ENCODE measurements at regions not wholly inside any gene's neighbourhood (a gene's known extent, or its start where the extent isn't known, plus 50 kb on each side); places are given as distances from the start of the nearest gene placed in this dataset.

DNA sequence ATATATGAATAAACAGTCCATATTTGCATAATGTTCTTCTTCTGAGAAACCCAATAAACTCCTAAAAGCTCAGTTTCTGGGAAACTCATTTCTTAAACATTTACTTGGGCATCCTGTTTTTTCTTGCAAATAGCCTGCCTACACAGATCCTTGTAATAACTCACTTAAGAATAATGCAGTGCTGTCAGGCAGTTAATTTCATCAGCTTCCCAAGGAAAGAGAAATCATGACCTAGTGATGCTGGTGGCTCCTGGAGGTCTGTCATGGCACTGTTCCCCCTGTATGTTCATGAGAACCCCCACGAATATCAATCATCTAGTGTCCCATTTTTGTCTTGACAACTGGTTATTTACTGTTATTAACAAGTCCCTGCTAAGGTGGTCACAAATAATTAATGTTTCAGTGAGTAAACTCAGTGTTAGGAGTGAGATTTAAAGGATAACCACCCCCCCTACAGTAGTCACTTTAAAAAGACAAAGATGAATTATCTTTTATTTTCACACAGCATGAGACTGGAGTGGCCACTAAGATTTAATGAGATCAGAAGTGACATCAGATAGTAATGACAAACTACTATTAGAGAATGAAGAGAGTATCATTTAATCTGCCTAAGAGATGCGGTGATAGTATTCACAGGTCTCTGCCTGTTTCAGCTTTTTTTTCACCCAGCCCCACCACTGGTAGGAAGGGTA lies 279.5 kb upstream of the NECTIN3 start:
- H3K4me3 ChIP-seq (ENCODE audit: low read length) = no peak overlapping the region
- TF ChIP-seq, protein P1, sequence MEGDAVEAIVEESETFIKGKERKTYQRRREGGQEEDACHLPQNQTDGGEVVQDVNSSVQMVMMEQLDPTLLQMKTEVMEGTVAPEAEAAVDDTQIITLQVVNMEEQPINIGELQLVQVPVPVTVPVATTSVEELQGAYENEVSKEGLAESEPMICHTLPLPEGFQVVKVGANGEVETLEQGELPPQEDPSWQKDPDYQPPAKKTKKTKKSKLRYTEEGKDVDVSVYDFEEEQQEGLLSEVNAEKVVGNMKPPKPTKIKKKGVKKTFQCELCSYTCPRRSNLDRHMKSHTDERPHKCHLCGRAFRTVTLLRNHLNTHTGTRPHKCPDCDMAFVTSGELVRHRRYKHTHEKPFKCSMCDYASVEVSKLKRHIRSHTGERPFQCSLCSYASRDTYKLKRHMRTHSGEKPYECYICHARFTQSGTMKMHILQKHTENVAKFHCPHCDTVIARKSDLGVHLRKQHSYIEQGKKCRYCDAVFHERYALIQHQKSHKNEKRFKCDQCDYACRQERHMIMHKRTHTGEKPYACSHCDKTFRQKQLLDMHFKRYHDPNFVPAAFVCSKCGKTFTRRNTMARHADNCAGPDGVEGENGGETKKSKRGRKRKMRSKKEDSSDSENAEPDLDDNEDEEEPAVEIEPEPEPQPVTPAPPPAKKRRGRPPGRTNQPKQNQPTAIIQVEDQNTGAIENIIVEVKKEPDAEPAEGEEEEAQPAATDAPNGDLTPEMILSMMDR (IDR thresholded peaks at IDR 0.05; ENCODE audit: insufficient read depth, low read depth, low read length, missing control alignments) = no peak
- DNase-seq (ENCODE audit: low read depth) = peak; percentile 40

DNA sequence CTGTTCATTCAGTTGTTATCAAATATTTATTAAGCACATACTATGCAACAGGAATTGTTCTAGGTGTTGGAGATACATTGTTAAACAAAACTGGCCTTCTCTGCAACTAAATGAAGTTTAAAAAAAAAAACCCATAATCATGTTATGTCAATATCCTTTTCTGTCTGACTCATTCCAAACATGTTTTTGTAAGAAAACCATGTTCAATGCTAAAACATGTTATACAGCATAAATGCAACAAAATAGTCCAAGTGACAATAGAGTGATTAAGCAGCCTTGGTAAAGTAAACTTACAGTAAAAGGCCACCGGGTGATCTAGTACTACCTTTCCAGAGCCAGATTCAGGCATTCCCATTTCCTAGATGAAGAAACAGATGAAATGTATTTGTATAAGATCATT lies 278.0 kb upstream of the NECTIN3 start:
- no peak overlapping the region for H3K4me3 ChIP-seq (ENCODE audit: low read length)
- TF ChIP-seq, protein P1 (IDR thresholded peaks at IDR 0.05; ENCODE audit: insufficient read depth, low read depth, low read length, missing control alignments) = no peak
- DNase-seq (ENCODE audit: low read depth) = peak; percentile 50

DNA sequence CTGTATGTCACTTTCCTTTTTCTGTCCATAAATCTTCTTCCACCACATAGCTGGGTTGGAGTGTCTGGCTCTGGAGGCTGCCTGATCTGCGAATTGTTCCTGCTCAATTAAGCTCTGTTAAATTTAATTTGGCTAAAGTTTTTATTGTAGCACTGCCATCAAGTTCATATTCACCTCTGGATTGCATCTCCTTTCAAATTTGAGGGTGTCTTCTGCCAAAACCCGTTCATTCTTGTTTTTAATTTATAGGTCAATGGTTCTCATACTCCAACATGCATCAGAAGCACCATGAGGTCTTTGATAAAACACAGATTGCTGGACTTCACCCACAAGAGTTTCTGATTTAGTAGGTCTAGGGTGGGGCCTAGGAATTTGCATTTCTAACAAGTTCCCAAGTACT lies 276.5 kb upstream of the NECTIN3 start:
- no peak overlapping the region for H3K4me3 ChIP-seq (ENCODE audit: low read length)
- TF ChIP-seq, protein P1 (IDR thresholded peaks at IDR 0.05; ENCODE audit: insufficient read depth, low read depth, low read length, missing control alignments) = no peak
- DNase-seq (ENCODE audit: low read depth) = no peak

DNA sequence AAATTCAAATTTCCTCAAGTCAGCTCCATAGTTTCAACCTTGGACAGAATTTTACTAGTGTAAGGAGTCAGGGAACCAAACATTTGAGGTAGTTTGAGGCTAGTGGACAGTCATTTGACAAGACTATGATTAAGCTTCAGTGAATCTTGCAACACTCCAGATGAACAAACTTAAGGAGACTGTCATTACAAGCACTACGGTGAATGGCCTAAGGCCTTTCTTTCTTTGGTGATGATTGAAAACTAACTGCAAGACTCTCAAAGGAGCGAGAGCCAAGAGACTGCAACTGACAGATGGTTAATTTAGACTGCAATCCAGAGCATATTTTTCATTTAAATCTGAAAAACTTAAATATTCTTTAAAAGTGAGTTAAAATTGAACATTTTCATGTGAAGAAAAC lies 272.3 kb upstream of the NECTIN3 start:
- DNase-seq (ENCODE audit: low read depth) = peak; percentile 94
- no peak overlapping the region for H3K4me3 ChIP-seq (ENCODE audit: low read length)
- TF ChIP-seq, protein P1 (IDR thresholded peaks at IDR 0.05; ENCODE audit: insufficient read depth, low read depth, low read length, missing control alignments) = no peak

DNA sequence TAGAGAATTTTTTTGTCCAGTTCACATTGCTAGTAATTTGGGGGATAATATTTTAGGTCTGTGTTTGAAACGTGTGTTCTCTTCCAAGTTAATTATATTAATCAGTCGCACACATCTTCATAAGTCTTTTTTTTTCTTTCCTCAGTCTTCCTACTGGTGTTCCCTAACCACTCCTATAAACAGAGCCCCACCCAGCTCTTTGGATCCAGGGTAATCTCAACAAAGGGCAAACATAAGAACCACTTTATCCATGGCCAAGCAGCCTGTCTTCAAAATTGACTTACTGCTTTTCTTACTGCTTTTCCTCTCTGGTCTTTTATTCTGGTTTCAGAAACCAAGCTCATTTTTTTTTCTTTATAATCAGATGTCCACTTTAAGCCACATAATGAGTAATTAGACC lies 266.8 kb upstream of the NECTIN3 start:
- no peak for DNase-seq (ENCODE audit: low read depth)
- no peak overlapping the region for H3K4me3 ChIP-seq (ENCODE audit: low read length)
- TF ChIP-seq, protein P1 (IDR thresholded peaks at IDR 0.05; ENCODE audit: insufficient read depth, low read depth, low read length, missing control alignments) = no peak

DNA sequence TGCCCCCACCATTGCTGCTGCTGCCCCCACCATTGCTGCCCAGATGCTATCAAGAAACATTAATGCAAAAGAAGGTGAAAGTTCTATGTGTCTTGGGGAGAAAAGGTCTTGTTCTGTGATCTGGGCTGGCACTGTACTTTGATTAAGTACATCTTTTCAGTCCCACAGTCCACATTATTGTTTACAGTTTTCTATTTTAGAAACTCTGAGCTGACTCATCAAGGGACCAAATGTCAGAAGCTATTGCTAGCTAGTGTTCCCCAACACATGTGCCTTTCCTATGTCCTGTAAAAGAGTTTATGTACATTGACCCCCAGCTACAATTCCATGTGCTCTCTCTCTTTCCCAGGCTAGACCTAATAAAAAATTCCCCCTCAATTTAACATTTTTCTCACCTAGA lies 264.7 kb upstream of the NECTIN3 start:
- no peak overlapping the region for H3K4me3 ChIP-seq (ENCODE audit: low read length)
- no peak for DNase-seq (ENCODE audit: low read depth)
- TF ChIP-seq, protein P1 (IDR thresholded peaks at IDR 0.05; ENCODE audit: insufficient read depth, low read depth, low read length, missing control alignments) = no peak

DNA sequence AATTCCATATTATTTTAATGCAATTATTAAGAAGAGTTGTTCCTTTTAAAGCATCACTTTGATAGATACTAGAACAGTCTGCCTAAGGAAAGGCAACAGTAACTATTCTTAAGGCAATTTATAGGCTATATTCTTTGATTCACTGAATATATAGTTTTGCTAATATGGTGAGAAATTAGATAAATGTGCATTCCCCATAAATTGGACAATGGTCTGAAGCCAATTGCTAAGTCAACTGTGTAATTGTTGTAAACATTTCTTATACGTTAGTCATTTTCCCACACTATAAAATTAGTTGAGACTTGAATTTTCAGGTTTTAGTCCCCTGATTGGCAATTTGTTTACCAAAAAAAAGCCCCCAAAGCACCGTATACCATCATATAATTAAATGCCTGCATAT lies 263.0 kb upstream of the NECTIN3 start:
- no peak overlapping the region for H3K4me3 ChIP-seq (ENCODE audit: low read length)
- TF ChIP-seq, protein P1 (IDR thresholded peaks at IDR 0.05; ENCODE audit: insufficient read depth, low read depth, low read length, missing control alignments) = no peak
- no peak for DNase-seq (ENCODE audit: low read depth)

Measured in epithelial cell of esophagus (primary cell).